ENCODE measurements at regions not wholly inside any gene's neighbourhood (a gene's known extent, or its start where the extent isn't known, plus 50 kb on each side); places are given as distances from the start of the nearest gene placed in this dataset.

DNA sequence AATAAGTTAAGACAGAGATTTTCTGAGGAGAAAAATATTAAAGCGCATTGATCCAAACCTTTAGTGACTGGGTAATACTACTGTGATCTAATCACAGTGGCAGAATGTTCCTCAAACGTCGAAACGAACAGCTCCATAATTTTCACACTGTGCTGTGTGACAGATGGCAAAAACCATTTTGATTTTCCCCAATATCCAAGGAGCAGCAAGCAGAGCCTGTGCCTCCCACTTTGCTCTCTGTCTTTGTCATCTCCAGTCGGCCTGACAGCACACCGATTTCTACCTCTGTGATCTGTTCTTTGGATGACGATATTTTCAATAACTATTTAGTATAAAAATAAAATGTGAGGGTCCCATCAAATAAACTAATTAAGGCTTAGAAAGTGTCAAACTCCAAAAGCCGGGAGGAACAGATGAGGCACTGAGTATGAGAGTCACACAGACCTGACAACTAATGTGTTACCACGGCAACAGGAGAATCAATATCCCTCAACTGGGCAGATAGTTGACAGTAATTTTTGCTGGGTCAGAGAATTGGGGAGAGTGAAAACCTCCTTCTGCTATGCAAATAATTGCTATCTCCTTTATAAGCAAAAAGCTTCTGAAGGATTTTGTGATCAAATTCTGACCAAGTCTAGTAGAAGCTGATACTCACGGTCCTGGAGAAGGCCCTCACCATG is 489.1 kb upstream of the CFAP20DC start:
- Mint-ChIP-seq H3K4me1 (peaks cover 4% of the 10 kb centered on the region), H3K9me3 (no peaks in the 10 kb centered on the region), H3K4me3 (no peak overlapping the region), H3K27me3 (ENCODE audit: low read depth) (peaks cover 5% of the 10 kb centered on the region), H3K36me3 (ENCODE audit: low read depth) (no peaks in the 10 kb centered on the region), H3K27ac (no peak overlapping the region)
- TF ChIP-seq, protein P1, sequence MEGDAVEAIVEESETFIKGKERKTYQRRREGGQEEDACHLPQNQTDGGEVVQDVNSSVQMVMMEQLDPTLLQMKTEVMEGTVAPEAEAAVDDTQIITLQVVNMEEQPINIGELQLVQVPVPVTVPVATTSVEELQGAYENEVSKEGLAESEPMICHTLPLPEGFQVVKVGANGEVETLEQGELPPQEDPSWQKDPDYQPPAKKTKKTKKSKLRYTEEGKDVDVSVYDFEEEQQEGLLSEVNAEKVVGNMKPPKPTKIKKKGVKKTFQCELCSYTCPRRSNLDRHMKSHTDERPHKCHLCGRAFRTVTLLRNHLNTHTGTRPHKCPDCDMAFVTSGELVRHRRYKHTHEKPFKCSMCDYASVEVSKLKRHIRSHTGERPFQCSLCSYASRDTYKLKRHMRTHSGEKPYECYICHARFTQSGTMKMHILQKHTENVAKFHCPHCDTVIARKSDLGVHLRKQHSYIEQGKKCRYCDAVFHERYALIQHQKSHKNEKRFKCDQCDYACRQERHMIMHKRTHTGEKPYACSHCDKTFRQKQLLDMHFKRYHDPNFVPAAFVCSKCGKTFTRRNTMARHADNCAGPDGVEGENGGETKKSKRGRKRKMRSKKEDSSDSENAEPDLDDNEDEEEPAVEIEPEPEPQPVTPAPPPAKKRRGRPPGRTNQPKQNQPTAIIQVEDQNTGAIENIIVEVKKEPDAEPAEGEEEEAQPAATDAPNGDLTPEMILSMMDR (IDR thresholded peaks at IDR 0.05; ENCODE audit: unreplicated experiment in 3 of 3): no peak

DNA sequence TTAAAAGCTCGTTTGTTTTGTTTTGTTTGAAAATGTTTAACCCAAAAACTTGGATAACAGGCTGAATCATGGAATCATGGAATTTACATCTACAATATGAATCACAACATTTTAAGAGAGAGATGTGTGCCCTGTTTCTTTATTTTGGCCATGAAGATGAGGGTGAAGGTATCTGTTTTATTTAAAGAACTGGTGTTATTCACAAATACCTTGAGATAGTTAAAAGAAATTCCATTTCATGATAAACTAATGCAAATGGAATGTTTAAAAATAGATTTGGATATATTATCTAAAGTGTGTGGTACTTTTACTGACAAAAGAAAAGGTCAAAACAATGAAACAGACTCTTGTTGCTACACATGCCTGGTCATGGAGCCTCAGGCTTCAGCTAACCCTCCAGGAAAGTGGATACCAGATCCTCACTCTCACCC is 486.0 kb upstream of the CFAP20DC start:
- no peak overlapping the region for H3K4me3 Mint-ChIP-seq
- TF ChIP-seq, protein P1 (IDR thresholded peaks at IDR 0.05; ENCODE audit: unreplicated experiment in 3 of 3): no peak

DNA sequence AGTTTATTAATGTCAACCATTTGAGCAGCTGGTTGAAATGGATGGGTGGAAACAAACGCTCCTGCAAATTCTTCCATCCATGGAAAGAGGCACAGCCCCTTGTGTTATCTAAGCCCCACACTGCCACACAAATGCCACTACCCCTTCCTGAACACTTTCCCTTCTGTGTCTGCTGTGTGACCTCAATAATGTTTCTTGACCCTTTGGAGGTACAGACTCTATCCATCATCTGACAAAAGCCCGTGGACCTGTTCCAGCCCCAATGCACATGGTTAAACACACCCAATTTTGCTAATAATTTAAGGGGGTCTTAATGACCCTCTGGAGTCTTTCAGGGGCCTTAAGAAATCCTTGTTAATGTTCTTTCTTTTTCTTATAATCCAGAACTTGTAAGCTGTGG is 482.2 kb upstream of the CFAP20DC start:
- Mint-ChIP-seq H3K4me3 (no peak overlapping the region), H3K36me3 (ENCODE audit: low read depth) (no peaks in the 10 kb centered on the region), H3K4me1 (peaks cover 7% of the 10 kb centered on the region), H3K27me3 (ENCODE audit: low read depth) (no peaks in the 10 kb centered on the region), H3K27ac (peak overlapping the region in 1 of 3 experiments; percentile 4), H3K9me3 (no peaks in the 10 kb centered on the region)
- TF ChIP-seq, protein P1 (IDR thresholded peaks at IDR 0.05; ENCODE audit: unreplicated experiment in 3 of 3): no peak

More for the DNA sequence above, 486.0 kb upstream of the CFAP20DC start:
- Mint-ChIP-seq H3K27me3 (ENCODE audit: low read depth) (peaks cover 4% of the 10 kb centered on the region), H3K27ac (no peak overlapping the region), H3K36me3 (ENCODE audit: low read depth) (no peaks in the 10 kb centered on the region), H3K4me1 (peaks cover 7% of the 10 kb centered on the region), H3K9me3 (no peaks in the 10 kb centered on the region)

DNA sequence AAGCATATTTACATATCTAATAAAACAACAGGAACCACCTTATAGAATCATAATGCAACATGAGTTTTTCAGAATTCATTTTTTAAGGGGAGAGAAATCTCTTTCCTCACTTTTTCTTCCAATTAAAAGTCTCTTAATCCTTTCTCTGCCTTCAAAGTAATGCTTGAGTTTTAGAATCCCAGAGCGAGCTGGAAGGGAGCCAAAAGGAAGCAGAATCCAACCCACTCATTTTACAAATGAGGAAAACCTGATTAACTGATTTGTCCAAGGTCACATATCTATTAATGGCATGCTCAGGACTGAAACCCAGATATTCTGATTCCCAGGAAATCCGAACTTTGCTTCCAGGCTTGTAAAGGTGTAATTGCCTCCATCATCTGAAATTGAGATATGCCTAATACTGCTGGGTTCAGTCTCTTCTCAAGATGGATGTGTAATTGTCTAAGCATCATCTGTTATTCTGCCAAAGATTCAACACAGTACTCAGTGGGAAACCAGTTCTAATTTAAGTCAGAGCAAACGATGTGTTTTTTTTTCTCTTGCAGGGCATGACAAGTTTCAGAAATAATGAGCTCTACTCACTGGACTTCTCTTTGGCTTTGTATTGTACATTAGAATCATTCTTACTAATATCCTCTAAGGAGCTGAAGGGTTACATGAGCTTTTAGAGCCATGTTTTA is 481.4 kb upstream of the CFAP20DC start:
- no peak overlapping the region for H3K4me3 Mint-ChIP-seq
- TF ChIP-seq, protein P1 (IDR thresholded peaks at IDR 0.05; ENCODE audit: unreplicated experiment in 3 of 3): no peak
- no peaks in the 10 kb centered on the region for H3K36me3 Mint-ChIP-seq (ENCODE audit: low read depth)
- H3K4me1 Mint-ChIP-seq: peaks cover 7% of the 10 kb centered on the region
- no peaks in the 10 kb centered on the region for H3K9me3 Mint-ChIP-seq
- H3K27me3 Mint-ChIP-seq (ENCODE audit: low read depth): no peaks in the 10 kb centered on the region
- H3K27ac Mint-ChIP-seq: no peak overlapping the region

DNA sequence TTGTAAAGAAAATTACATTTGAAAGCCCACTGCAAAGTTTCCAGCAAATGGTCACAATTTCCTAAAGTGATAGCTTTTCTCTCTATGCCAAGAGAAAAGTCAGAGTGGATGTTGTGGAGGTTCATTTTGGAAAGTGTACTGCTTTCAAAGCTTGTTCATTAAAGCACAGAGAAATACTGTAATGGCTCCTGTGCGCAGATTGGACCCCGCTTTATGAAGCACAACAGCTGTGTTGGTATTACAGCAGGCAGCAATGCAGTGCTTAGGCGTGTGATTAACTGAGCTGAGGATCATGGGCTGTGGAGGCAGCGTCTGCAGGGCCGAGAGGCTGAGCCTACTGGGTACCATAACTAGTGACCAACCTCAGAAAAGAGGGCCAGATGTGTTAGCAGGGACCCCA is 478.4 kb upstream of the CFAP20DC start:
- no peak overlapping the region for H3K27ac Mint-ChIP-seq
- H3K9me3 Mint-ChIP-seq: peaks cover 5% of the 10 kb centered on the region
- peaks cover 7% of the 10 kb centered on the region for H3K4me1 Mint-ChIP-seq
- no peaks in the 10 kb centered on the region for H3K36me3 Mint-ChIP-seq (ENCODE audit: low read depth)
- no peaks in the 10 kb centered on the region for H3K27me3 Mint-ChIP-seq (ENCODE audit: low read depth)
- no peak overlapping the region for H3K4me3 Mint-ChIP-seq
- TF ChIP-seq, protein P1 (IDR thresholded peaks at IDR 0.05; ENCODE audit: unreplicated experiment in 3 of 3): no peak

Data from nephron (organoid).